ENCODE measurements at regions not wholly inside any gene's neighbourhood (a gene's known extent, or its start where the extent isn't known, plus 50 kb on each side); places are given as distances from the start of the nearest gene placed in this dataset.
"Not testable (repeated sequence)": the region's sequence is repeated elsewhere in the genome, so short reads cannot be mapped to it uniquely, and the experiment has no call there.

DNA sequence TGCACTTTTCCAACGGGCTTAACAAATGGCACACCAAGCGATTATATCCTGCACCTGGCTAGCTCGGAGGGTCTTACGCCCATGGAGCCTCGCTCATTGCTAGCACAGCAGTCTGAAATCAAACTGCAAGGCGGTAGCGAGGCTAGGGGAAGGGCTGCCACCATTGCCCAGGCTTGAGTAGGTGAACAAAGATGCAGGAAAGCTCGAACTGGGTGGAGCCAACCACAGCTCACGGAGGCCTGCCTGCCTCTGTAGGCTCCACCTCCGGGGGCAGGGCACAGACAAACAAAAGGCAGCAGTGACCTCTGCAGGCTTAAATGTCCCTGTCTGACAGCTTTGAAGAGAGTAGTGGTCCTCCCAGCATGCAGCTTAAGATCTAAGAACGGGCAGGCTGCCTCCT, 365.4 kb downstream of the MMUT start:
- DNase-seq, result not testable (repeated sequence)

DNA sequence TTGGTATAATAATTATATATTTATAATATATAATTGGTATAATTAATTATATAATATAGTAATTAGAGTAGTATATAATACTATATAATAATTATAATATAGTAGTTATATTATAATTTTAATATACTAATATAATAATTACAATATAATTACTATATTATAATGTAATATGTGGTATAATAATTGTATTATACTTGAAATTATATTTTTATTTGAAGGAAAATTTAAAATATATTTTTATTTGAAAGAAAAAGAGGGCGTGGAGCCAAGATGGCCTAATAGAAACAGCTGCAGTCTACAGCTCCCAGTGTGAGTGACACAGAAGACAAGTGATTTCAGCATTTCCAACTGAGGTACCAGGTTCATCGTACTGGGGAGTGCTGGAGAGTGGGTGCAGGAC, 365.9 kb downstream of the MMUT start:
- no peak for DNase-seq

DNA sequence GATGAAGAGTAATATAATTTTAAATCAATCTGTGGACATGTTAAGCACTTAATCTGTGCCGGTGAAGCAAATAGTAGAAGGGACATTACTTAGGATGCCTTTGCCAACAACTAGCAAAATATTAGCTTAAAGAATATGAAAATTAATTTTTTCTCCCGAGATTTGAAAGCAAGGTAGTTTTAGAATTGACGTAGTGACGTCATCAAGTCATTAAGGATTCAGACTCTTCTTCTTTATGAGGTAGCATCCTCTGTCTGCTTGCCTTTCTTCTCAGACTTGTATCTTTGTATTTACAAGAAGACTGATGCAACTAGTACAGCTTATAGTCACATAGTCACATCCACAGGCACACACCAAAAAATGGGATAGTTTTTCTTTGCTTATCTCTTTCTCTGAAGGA, 374.4 kb downstream of the MMUT start:
- no peak for DNase-seq

- no peak for DNase-seq
Measured at GRCh38 chr6:49087369-49087768, 375.7 kb downstream of the MMUT start.

GRCh38 chr6:49082611-49083010, 380.4 kb downstream of the MMUT start:
- DNase-seq, result no peak

GRCh38 chr6:49072885-49073620, 390.0 kb downstream of the MMUT start:
- no peak for DNase-seq

DNA sequence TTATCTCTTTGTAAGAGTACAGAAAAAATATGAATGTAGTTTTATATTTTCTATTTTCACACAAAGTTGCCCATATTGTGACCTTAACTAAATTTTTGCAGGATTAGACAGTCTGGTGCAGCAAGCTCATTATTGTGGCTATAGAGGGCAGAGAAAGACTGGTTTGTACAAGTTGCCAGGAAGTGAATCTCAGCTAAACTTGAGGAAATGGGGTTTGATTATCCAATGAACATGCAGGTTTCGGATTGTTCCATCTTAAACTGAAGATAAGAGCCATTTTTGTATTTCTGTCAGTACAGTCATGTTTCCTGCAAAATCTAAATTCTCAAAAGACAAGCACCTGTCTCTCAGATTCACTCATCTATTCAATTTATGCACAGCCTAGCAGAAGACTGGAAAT, 390.9 kb downstream of the MMUT start:
- no peak for DNase-seq

DNA sequence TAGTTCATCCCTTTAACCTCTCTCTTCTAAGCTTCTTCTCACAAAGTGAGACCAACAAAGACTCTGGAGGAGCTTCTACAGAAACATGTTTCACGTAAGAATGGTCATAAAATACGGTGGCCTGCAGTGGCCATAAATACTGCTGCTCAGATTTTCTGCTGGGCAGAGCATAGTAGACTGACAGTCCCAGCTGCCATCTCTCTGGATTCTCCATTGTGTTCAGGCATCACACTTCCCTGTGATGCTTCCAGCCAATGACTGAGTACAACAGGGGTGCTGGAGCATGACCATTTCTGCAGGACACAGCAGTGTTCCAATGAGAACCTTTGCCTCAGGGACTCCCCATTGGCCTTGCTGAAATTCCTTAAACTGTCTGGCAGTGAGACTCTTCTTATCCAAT, 392.6 kb downstream of the MMUT start:
- DNase-seq, result no peak

- DNase-seq, result no peak
Measured at GRCh38 chr6:49054311-49054710, 408.7 kb downstream of the MMUT start.

GRCh38 chr6:49052901-49053300, 410.2 kb downstream of the MMUT start:
- DNase-seq, result no peak

DNA sequence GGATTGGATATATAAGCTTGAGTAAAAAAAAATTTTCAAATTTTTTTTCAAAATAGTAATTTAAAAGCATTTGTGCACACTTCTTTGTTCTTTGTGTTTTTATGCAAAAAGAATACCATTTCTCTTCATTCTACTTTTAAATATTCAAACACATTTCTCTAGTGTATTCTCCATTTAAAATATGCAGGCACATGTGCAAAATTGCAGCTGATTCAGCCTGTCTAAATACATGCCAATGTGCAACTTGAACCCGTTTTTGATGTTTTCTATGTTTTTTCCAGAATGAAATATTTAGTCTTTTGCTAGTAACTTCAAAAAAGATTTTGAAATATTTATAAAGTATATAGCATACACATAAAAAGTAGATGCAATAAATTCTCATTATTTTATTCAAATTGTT, 411.8 kb downstream of the MMUT start:
- DNase-seq, result no peak

DNA sequence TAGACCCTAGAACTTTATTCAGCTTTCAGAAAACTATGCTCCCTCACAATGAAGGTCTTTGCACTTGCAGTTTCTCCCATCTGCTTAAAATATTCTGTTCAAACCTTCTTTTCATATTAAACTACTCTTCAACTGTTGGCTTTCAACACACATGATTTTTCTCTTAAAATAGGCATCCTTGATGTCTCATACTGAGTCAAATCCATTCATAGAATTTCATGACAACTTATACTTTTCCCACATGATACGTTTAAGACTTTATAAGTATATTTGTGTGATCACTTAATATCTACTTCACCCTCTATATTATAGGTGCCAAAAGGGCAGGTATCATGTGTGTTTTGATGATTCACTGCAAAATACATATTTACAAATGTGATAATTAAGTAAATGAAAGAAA, 412.5 kb downstream of the MMUT start:
- DNase-seq, result no peak

DNA sequence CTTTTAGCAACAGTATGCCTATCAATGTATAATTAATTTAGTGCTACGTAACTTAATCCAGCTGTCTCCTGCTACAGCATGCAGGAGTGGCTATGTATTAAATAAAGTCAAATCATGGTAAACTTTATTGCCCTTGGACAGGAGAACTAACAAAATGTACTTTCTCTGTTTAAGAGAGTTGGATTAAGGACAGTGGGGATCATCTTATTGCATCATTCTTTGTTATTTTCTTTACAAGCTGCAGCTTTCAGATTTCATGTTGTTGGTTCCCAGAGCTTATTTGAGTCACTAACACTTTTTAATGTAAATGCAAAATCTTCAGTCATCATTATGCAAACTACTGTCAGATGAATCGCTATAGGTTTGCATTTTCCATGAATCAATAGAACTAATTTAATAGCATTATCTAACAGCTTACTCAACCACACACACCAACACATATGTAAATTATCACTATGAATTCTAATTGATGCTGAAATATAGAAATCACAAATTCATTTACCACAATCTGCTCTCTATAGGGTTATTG, 424.7 kb downstream of the MMUT start:
- no peak for DNase-seq

DNA sequence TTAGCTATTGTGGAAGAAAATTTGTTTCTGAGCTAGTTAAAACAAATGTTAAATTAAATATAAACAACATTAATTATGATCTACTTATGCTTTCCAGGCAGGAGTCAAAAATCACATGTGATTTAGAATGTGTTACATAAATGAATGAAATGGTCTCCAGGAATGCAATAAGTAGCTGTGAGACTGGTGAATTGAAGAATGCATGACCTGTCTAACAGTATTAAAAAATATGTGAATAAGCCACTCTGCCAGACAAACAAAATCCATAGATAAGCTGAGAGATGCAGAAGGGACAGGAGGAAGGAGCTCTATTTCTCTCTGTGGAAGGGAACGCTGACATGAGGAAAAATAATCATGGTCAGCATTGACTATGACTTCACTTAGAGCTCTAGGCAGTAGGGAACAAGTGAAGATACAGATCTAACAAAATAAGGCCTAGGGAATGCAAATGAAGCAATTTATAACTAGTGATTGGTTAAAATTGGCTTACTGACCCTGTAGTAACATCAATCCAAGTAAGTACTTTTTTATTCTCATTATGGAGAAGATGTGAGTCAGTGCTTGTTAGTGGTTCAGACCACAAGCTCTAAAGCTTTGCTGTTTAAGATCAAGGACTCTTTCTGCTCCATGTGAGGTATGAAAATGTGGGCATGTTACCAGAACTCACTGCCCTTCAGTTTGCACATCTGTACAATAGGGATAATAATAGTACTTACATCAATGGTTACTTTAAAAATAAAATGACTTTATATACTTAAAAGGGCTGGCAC, 432.6 kb downstream of the MMUT start:
- DNase-seq, result no peak

GRCh38 chr6:49027644-49028043, 435.4 kb downstream of the MMUT start:
- no peak for DNase-seq

GRCh38 chr6:49025273-49026240, 437.5 kb downstream of the MMUT start:
- no peak for DNase-seq

DNA sequence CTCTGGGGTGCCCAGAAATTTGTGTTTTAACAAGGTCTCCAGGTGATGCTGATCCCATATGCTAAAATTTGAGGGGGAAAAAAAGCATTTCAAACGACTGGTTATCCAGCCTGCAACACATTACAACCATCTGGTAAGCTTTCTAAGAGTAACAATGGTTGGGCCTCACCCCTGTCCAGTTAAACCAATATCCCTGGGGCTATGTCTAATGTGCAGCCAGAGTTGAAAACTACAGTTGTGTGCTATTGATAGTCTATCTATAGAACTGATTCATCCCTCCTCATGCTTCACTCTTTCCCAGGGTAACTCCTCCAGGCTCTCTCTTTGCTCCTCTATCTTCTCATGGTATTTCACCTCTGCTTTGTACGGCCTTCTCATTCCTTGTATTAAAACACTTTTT, 458.3 kb downstream of the MMUT start:
- no peak for DNase-seq

DNA sequence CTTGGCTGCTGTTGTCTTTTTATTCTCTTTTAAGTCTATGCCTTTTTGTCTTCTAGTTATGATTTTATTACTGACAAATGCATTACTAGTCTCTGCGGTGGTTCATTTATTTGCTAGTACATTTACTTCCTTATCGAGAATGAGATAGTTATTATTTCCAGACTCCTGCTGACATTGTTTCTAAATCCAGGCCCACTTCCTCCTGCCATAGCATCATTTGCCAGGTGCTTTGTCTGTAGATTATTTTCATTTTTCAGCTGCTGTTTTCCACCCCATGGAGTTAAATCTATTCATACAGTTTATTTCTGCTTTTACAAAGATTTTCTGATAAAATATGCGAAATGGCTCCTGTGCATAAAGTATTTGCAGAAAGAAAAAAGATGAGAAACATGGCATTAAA, 459.7 kb downstream of the MMUT start:
- no peak for DNase-seq

DNA sequence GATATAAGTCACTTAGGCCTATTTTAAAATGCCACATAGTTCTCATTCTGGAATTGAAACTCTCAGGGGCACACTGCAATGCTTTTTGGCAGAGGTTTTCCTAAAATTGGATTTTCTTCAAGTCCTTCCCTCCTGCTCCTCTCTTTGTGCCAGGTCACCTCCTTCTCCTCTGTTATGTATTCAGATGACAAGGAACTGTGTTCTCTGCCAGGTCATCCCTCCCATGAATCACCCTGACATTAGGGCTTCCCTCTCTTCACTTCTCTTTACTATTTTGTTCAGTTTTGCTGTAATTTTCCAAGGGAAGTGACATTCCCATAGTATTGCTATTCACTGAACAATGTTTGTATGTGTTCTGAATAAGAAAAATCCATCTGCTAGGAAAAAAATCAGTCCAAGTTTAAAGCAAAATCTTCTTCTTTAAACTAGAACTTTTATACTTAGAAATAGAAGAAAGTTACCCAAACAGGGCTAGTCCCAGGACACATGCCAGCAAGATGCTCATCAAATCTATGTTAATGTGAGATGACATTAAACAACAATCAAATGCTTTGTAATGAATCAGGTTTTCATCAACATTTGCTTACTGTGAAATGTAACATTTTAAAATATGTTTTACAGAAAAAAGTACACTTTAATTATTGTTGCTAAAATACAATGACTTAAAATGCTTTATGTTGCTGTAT, 461.1 kb downstream of the MMUT start:
- DNase-seq, result no peak

DNA sequence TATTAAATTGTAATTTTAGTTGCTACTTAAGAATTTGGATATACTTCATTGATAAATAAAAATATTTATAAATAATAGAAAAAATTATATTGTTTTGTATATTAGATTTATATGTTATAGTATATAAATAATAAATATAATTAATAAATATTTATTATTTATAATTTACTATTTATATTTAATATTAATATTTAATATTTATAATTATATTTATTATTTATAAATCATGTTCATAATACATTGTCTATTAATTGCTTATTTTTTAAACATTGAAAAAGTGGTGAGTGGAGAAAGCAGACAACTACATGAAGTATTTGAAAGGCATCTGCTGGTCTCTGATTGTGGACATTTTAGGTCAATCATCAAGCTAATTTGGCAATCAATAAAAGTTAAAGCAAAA, 464.5 kb downstream of the MMUT start:
- no peak for DNase-seq

DNA sequence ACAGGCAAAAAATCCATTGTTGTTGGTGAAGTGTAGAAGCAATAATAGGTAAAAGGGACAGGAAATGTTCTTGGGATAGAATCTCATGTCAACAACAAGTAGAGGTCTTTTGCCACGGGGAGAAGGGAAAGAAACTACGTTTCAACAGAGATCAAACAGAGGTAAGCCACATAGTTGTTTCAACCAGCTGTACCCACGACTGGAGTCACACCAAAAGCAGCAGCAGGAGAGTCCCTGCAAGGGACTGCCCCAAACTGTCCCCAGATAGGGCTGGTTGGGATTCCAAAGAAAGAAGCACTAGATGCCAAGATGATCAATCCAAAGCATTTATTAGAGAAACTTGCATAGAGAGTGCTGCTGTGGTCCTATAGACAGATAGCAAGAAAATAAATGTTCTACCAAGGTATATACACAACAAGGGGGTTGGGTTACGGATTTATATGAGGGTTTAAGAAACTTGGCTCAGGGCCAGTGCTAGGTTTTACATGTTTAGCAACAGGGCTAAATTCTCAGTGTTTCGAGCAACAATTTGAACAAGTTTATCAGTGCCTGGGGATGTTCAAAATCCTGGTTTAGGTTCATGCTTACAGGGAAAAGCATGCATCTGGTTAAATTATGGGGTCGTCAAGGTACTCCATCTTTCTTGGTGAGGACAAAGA, 466.5 kb downstream of the MMUT start:
- no peak for DNase-seq

Data from left kidney (tissue), 1 donor.